Head of caudate nucleus (tissue), 42 donors: ENCODE measurements at regions not wholly inside any gene's neighbourhood (a gene's known extent, or its start where the extent isn't known, plus 50 kb on each side); places are given as distances from the start of the nearest gene placed in this dataset.
A peak's percentile ranks its signal among the peaks of the same experiment; 100 is the strongest.

Experiments used
- DNase-seq, 42 donors: peaks; one replicate each; pipeline versions ENCODE4 v3.0.0 to v3.0.0-alpha.2; 2020 to 2021; ENCODE audit warnings: mixed read lengths in 7 of 42
- intact Hi-C: fragments of 100-400 bp; cut with DNase I; formaldehyde crosslinking; loops from one replicate; pipeline ENCODE4 v1.15.0; 2022

DNA sequence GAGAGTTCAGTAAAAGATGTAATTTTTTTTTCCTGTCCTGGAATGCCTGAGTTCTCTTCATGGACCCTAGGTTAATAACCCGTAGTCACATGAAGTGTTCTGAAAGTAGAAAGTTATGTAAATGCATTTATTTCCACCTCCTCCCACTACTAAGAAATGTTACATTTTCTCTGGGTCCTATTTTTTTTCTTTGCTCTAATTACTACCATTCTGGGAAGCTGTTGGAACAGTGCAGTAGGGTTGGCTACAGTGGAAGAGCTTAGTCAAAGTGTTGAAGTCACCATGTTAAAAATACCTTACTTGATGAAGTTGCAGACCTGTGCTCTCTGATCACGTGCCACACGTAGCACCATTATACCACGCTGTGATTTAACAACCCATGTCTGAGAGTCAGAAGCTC lies 153.8 kb upstream of the TSC22D2 start:
- intact Hi-C loops: no loop called here
- no peak for DNase-seq

DNA sequence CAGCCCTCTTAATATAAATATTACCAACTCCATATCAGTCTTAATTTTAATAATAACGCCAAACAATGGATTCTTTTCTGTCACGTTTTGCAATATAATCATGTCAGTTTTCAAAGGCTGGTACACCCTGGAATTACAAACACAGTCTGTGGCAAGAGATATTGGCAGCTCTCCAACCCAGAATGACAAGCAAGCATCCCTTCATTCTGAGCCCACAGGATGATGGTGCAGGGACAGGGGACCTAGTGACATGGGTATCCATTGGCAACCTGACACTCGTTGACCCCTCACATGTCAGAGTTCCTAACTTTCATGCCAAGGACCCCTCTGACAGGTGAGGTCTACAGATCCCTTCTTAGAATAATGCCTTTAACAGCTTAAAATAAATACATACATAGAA lies 154.5 kb upstream of the TSC22D2 start:
- intact Hi-C loops: no loop called here

DNA sequence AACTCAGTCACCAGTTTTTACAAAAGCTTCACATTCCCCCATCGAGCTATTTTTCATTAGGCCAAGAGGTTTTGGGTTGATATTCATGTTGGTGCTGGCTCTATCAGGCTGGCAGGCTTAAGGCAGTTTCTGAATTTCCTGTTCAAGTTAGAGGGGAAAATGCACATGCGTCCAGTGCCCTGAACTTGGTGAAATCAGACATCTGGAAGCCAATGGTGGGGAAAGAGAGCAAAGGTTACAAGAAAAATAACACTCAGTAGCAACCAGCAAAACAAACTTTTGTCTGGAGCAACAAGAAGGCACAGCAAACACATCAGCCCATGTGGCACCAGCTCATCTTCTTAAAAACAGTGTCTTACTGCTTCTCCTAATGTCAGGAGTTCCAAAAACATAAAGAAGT lies 155.6 kb upstream of the TSC22D2 start:
- DNase-seq: no peak
- intact Hi-C loops: no loop called here

More for the DNA sequence above, 154.5 kb upstream of the TSC22D2 start:
- DNase-seq: peak in 2 of 42 donors; percentile 2 to 13

DNA sequence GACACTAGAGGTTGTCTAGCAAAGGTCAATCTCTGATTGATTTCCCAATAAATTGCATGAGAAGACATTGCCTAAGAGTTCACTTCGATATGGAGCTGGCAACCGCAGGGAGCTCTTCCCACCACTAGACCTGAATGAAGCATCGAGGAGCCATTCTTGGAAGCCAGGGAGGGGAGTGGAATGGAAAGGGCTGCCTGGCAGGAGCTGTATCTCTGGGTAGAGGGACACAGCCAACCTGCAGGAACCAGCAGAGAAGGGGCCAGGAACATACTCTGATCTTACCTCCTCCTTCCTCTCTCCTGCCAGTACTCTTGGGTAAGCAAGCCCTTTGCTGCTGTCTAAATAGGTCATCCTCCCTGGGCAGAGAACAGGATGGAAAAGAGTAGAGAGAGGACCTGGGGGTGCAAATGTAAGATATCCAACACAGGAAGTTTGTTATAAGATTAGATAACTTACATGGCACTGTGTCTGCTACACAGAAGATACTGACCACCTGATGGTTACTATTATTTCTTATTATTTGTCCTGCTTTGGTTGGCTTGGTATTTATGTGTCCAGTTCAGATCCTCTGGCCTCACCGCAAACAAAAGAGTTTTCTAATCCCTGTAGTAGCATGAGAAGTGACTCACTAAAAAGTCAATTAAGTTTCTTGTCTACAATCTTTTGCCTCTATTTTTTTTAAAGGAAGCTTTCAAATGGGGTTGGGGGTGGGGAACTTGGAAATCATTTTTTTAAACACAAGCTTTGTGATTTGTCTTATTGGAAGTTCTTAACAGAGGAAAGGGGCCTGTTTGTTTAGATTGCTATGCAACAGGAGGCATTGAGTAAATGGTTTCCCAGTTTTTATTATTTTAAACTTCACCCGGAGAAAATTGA lies 156.7 kb upstream of the TSC22D2 start:
- DNase-seq: no peak
- intact Hi-C loops: no loop called here

DNA sequence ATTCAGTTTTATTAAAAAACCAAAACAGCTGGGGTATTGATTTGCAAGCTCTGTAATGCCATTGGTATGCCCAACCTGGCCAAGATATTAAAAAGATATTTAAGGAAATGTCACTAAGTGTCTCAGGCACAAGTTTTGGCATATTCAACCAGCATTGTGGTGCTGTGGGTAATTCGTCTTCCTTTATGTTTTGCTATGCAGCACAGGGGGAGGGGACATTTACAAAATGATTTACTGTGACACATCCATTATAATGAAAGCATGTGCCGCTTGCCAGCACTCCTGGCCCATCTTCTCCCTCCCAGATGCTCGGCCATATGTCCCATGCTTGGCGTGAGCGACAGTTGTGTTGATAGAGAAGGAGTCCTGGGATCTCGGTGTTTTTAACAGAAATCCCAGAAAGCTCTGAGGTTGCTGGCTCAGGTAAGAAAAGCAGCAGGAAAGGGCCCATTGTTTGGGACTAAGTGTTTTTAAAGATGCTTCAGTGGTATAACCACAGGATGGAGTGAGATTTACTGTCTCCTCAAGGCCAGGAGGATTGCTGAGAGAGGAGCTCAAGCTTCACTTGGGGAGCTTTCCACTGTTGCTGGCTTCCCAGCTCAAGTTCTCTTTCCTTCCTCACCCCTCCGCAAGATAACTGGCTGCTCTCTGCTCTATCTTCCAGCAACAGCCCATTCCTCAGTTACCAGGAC lies 158.2 kb upstream of the TSC22D2 start:
- DNase-seq: no peak
- intact Hi-C loops: no loop called here

DNA sequence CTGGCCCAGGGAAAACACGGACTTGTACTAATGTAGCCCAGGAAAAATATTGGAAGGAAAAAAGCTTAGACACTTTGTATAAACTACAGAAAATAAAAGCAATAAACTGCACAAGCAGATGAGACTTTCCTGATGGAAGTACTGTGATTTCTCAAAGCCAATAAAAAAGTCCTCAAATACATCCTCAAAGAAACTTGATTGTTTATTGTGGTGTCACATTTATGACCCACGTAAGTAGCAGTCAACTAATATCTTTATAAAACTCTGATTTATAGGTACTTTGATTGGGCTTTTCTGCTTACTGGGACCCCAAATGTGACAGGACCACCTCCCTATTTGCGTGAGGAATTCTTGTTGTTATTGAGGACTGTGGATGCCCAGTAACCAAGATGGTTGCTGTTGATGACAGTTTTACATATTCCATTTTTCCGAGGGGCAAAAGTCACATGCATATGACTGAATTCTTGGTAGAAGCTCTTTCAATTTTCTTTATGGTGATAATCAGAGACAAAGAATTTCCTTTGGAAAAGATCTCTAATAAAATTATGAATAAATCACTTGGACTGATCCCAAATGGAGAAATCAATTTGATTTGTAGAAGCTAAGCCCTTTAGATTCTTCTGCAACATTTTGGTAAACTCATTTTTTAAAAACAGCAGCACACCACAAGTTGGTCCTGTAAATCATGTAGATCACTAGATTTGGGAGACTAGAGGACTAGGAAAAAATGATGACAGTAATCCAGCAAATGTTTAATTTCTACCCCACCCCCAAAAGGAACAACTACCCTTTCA lies 159.0 kb upstream of the TSC22D2 start:
- intact Hi-C loops: no loop called here
- DNase-seq: no peak

DNA sequence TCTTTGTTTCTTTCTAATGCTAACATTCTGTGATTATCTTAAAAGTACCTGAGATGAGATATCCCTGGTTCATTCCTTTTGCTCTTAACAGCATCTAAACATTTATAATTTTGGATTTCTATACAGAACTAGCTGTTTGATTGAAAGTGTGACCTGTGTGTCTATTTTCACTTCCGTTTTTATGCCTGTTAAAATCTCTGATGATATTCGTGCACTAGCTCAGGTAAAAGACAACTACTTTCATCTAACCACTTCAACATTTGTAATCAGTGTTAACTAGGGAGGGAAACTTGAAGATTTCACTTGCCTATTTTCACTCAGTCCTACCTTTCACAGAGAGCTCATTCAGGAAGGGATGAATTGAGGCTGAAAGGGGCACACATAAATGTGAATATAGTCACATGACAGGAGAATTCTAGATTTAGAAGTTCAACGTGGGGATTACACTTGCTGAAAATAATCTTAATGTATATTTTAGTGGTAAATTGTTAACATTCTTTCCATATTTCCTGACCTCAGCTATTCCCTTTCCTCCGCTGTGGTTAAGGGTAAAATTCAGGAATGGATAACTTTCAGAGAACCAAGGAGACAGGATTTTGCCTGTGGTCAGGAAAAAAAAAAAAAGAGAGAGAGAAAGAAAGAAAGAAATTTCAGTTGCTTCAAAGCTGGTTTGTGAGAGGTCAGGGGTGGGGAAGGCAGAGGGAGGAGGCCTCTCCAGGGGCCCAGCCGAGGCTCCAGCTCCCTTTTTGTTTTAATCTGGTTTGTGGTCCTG lies 159.8 kb upstream of the TSC22D2 start:
- DNase-seq: no peak

DNA sequence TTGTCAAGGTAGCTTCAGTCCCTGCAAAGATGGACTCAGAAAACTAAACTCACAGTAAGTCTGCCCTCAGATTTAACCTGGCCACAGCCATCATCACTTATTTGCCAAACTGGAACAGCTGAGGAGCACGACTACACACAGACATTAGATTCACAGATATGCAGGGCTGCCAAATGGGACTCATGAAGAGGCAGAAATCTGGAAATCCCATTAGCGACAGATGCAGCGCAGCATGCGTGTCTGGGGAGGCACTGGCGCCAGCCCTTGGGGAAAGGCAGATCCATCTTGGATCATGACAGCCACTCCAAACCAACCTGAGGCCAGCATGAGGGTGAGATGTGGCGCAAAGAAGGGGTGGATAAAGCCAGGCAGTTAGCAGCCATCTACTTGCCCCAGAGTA lies 160.7 kb upstream of the TSC22D2 start:
- DNase-seq: no peak
- intact Hi-C loops: no loop called here

More for the DNA sequence above, 159.8 kb upstream of the TSC22D2 start:
- intact Hi-C loops: no loop called here

DNA sequence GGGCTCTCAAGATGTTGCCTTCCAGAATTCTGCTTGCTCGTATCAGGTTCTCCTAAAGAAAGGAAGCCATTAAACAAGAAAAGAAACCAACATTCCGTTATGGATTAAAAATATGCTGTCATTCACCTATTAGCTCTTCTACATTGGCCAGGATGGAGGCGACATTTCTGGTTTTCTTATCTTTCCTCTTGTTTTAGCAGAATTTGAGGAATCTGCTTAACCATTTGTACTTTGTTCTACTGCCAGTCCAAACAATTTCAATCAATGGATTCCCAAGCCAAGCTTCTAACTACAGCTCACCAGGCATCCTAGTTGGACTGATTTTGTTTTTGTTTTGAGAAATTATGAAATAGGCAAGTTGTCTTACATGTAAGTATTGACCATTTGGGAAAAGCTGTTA lies 164.6 kb upstream of the TSC22D2 start:
- intact Hi-C loops: no loop called here

DNA sequence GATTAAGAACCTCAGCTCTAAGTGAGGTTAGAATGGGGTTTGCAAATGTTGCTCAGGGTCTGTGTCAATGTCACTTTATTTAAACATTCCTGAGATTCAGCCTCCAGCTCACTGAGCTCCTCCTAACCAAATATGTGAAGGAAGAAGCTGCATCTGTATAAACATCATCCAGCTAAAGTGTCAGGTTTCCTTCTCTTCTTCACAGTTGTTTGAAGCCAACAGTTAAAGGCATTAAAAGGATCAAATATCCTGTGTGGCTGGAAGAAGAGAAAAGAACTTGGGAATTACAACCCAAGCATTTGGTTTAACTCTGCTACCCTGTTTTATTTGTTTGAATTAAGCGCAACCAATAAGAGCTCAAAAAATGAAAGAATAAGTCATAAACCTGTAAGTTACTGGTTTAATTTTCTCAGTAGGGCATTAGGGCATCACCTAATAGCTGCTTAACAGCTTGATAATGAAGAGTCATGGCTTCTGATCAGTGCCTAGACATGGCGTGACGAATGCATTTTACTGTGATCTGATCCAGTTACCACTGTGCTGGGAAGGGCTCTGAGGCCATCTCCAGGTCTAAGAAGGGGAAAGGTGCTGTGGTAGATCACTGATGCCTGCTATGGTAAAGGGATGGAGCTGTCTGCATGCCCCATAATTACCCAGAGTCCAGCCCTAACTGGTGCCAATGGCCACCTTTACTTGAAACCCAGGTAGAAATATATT lies 165.7 kb upstream of the TSC22D2 start:
- DNase-seq: no peak
- intact Hi-C loops: no loop called here

More for the DNA sequence above, 164.6 kb upstream of the TSC22D2 start:
- DNase-seq: no peak

DNA sequence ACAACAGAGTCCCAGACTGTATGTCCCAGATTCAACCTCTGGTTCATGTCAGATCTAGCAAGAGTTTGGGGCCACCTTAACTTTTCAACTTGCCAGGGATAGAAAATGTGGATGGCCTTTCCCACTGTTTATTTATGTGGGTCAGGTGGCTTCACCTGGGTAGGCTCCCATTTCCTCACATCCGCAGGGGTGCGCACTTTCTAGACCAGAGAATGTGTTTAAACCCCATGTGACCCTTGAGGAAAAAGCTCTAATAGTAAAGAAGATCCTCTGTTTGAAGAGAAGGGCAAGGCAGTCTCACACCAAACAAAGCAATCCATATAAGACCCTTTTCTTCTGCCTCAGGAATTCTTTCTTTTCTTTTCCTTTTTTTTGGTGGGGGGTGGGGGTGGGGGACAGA lies 167.2 kb upstream of the TSC22D2 start:
- DNase-seq: no peak
- intact Hi-C loops: no loop called here

DNA sequence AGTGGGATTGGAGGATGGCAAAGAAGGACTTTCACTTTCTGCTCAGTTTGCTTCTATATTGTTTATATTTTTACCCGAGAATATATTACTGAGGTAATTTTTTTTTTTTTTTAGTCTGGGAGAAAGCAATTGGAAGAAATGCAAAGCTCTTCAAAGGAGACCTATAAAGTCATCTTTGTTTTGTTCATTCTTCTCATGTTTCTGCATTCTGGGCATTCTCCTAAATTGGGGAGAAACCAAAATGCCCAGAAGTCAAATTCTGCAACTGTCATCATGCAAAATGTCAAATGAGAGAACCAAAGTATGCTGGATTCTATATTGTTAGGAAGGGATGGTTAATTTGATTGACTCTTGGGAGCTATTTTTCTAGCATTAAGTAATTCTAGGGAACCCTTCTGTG lies 168.3 kb upstream of the TSC22D2 start:
- DNase-seq: no peak
- intact Hi-C loops: no loop called here

DNA sequence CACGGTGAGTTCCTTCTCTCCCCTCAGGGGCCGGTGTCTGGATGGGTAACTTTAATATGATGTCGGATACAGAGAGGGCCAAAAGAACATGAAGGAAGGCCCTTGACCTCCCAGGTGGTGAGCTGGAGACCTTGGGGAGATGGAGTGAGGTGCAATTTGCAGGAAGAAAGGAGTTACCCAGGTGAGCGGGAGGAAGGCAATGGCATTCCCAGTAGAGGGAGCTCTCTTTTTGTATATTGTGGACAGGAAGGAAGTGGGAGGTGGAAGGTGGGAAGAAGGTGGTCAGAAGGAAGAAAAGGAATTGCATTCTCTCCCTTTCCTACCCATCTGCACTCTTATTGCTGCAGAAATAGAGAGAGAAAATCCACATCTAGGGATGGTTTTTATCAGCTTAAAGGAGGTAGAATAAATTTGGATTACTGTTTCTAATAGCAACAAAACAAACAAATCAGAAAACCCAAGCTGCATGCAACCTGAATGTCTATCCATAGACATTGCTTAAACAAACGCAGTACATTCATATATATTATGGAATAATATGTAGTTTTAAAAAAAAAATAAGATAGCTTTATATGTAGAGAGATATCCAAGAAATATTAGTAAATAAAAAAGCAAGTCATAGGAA lies 169.0 kb upstream of the TSC22D2 start:
- no peak for DNase-seq
- intact Hi-C loops: no loop called here

DNA sequence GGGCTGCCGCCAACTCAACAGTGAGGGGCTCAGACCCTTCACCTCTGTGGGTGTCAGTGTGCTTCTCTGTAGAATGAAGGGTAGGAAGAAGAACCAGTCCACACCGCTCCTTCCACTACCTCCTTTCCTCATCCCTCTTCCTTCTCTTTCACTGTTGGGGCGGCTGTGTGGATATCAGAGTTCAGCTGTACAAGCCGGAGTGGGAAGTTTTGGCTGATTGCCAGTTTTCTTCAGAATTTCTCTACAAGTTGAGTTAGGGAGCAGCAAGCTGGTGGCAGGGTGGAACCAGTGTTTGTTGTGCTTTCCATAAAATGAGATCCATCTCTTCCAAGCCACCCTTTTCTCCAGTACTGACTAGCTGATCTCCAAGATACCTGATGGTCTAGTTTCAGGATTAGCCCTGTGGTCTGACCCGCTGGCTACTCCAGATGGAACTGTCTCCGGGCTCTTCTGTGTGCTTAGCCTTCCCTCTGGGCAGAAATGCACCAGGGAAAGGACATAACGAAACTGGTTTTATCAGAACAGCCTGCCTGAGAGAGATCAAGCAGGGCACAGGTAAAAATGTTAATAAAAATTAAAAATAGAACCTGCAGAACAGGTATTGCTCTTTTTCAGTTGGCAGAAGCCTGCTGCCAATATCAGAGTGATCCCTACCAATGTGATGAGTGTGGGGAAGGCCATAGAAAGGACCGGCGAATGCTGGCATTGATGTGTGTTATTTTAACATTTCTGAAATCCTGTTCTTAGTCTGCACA lies 169.9 kb upstream of the TSC22D2 start:
- intact Hi-C loops: no loop called here
- DNase-seq: no peak

DNA sequence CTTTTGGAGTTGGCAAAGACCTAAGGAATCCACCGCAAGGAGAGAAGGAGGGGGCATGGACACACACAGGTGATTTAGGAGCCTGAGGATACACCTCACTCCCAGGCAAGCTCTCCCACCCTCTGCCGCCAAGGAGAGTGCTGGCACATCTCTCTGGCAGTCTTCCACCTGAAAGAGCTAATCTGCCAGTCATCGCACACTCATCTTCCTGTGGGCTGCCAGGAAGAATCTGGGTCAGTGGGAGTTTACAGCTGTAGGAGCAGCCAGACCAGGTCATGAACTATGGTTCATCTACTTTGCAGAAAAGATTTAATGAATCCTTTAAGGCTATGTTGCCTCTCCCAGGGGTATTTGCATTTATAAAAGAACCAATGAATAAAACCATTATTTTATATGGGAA lies 170.6 kb upstream of the TSC22D2 start:
- intact Hi-C loops: no loop called here
- peak in 16 of 42 donors; percentile 3 to 77 (median 36) for DNase-seq

DNA sequence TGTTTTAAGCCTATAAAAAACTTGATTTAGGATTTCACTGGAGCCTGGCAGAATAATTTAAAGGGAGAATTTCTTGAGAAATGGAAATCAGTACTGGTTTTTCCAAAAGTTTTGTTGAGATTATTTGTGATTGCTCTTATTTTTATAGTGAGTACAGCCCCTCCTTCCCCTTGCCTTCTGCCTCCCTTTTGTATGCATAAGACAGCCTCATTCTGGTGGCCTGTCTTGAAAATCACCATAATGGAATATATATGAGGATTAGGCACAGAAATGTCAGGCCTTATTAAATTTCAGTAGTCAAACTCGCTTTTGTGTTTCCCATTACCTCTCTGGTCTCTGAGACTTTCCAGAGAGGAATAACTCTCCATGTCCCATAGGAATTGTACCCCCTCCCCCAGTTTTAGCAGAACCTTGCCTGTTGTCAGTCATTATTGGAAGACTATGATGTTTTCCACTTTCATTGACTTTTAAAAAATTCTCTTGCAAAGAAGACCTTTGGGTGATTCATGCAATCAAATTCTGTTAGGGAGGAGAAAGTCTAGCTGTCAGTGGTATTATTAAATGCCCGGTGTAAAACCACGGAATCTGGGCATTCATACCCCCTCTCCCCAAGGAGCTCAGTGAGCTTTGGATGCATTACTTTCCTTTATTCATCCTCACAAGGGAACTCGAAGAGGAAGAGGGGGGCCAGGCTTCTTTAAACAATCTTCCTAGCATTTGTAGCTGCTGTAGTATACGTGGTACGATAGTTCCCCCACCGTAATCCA lies 171.6 kb upstream of the TSC22D2 start:
- intact Hi-C loops: no loop called here
- no peak for DNase-seq

DNA sequence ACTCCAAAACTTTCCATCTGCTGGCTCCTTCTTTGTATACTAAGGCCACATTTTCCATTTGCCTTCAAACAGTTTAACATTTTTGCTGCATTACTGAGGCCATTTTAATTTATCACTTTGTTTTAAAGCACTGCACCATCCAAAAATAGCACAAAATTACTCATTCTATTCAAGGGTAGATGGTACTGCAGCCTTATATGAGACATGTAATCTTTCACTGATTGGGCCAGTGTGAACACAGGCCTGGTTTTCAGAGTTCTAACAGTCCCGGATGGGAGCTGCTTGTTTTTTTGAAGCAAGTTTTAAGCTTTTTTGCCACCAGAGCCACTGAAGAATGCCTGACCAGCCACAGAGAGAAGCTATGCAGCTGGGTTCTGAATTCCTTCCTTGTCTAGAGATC lies 172.3 kb upstream of the TSC22D2 start:
- DNase-seq: no peak
- intact Hi-C loops: no loop called here
